ENCODE measurements at regions not wholly inside any gene's neighbourhood (a gene's known extent, or its start where the extent isn't known, plus 50 kb on each side); places are given as distances from the start of the nearest gene placed in this dataset.

DNA sequence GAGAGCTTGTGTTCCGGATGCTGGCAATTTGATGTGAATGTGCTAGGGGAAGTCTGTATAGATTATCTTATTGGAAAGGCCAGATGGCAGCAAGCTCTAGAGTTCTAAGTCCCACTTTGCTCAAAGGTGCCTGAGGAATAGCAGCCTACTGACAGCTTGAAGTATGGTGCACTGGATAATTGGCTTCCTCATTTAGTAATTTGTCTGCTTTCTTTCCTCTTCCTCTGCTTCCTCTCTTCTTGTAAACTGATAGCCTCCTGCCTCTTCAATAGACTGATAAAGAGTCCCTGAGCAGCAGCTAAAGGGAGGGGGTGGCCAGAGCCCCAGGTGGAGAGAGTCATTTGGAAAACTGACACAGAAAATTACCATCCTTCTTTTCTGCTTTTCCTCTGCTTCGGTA lies 177.3 kb downstream of the FGF1 start:
- DNase-seq (ENCODE audit: low read depth in 2 of 2), result no peak

DNA sequence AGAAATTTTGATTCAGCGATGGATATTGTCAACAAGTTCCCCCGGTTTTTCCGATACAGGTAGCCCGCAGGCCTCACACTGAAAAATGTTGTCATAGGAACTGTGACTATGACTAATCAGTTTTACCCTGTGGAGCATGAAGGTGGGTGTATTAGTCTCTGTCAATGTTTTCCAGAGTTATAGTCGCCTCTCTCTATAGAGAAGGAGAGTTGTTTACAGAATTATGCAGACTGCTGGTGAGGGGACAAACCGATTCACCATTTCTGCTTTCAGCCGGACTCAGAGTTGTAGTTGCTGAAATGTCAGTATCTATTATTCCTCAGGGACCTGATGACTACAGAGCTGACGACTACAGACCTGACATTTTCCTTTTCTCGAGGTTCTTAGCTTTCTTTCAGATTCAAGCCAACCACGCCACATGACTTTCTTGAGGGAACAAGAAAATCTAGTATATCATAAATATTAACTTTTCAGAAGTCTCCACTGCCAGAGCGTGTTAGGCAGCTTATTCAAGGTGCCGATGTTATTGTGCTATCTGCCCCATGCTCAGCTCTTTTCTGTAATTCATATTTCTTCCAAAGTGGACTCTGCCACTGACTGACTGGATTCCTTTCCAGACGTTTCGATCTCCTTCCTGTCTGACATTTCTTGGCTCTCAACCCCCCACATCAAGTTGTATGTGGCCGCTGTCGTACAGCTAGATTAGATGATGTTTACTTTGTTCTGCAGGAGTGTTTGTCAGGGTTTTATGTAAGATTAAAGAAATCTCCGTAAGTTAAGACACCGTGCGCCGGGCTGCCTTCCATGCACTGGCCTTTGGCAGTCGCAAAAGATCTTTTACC lies 178.1 kb downstream of the FGF1 start:
- no peak for DNase-seq (ENCODE audit: low read depth in 2 of 2)

DNA sequence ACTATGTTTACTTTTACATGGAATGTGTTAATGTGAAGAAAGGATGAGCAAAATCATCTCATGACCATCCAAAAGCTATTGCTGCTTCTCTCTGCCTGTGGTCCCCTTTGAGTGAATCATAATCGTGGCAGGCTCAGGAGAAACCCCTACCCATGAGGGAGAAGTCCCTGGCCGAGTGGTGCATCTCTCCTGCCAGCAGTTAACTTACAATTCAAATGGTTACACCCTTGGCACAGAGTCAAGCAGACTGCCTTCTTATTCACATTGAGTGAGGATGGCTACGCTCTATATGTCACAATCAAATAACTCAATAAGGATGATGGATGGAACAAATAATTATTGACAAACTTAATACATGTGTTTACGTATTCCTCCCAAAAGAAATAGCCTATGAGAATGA lies 179.1 kb downstream of the FGF1 start:
- no peak for DNase-seq (ENCODE audit: low read depth in 2 of 2)

DNA sequence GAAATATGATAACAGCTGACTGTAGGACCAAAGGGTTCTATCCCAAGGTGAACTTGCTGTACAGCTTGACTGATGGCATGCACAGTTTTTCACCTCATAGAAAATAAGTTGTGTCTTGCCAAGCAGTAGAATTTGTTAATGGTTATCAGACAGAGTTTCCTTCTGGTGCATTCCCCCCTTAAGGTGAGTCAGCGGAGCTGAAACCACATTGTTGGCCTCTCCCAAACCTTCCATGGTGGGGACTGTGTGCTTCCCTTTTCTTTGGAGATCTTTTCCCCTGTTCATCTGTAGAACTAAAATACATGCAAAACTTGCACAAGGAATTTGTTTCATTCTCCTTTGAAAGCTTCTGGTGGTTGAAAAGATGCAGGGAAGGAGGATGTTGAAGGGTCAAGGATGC lies 179.8 kb downstream of the FGF1 start:
- DNase-seq (ENCODE audit: low read depth in 2 of 2), result no peak

DNA sequence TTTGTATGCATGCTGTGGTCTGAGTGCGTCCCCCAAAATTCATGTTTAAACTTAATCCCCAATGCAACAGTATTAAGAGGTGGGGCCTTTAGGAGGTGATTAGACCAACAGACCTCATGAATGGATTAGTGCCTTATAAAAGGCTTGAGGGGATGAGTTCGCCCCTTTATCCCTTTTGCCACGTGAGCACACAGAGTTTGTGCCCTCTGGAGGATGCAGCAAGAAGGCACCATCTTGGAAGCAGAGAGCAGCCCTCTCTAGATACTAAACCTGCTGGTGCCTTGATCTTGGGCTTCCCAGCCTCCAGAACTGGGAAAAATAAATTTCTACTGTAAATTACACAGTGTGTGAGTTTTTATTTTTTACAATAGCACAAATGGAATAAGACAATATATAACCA lies 177.1 kb upstream of the SPRY4 start:
- DNase-seq (ENCODE audit: low read depth in 2 of 2), result no peak

DNA sequence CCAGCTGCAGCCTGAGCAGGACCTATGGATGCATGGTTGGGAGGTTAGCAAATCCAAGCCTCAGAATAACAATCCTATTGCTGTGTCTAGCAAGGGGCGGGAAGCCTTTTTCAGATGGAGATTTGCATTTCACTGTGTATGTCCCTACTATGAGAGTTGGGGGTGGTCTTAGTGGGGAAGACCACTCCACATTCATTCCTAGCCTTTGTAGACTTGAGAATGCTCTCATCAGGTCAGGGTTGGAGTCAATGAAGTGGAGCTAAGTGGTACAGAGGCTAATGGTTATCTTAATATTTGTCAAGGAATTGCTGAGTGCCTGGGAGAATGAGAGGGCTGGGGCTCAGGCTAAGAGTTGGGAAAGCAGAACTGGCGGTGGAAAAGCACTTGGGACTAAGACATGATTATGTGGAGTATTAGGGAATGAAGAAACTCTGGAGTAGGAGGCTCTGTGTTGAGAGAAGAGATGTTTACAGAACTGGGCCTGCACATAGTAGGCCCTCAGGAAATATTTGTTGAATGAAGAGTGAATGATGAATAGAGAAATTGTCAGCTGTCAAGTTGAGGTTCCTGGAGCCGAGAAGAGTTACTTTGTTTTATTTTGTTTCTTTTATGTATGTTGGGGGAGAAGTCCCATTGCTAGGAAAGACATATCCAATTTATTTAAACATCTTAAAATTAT lies 175.5 kb upstream of the SPRY4 start:
- no peak for DNase-seq (ENCODE audit: low read depth in 2 of 2)

DNA sequence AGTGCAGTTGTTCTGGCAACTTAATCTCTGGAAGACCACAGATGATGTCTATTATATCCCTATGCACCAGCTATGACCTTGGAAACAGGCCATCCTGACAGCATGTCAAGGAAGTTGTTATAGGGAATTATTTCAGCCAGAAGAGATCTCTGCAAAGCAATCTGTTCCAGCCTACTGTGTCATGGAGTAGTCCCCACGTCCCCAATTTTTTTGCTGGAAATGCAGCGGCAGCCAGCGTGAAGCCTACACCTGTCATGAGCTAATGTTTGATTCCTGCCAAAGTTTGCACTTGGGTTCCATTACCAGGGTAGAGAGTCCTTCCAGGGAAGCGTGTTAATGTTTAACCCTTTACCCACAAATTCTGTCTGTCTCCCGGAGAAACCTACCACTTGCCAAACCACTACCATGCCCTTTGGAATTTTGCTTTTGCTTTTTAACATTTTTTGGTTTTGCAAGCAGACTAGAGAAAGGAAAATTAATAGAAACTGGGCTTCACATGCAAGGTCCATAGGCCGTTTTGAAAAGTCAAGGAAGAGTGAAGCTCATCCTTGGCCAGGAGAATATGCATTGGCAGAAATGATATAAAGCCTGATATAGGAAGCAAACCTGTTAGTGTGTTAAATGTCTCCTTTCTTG lies 174.9 kb upstream of the SPRY4 start:
- no peak for DNase-seq (ENCODE audit: low read depth in 2 of 2)

DNA sequence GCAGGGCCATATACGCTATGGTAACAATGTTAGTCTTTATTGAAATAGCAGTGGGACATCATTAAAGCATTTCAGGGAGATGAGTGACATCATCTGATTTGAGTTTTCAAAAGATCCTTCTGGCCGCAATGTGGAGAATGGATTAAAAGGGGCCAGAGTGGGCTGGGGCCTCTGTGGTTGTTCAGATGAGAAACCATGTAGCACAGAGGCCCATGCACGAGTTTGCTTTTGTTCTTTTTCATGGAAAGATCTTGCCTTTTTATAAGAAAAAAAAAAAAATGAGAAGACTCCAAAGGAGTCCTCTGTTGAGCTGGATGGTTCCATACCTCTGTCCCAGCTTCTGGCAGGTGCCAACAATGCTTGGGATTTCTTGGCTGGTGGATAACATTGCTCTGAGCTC lies 173.5 kb upstream of the SPRY4 start:
- no peak for DNase-seq (ENCODE audit: low read depth in 2 of 2)

DNA sequence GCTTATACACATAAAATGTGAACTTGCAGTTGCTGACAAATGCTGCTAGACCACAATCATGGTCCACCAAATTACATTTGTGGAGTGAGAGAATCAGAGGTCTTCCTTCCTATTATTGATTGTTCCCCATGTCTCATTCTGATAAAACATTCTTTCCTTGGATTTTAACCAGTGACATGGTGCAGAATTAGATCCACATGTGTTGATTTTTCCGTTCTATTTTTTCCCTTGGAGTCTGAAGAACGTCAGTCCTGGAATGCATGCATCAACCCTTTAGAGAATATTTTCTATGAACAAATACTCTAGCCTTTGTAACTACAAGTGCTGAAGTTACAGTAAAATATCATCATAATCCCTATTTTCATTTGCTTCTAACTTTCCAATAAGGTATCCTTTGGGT lies 170.7 kb upstream of the SPRY4 start:
- DNase-seq (ENCODE audit: low read depth in 2 of 2), result no peak

DNA sequence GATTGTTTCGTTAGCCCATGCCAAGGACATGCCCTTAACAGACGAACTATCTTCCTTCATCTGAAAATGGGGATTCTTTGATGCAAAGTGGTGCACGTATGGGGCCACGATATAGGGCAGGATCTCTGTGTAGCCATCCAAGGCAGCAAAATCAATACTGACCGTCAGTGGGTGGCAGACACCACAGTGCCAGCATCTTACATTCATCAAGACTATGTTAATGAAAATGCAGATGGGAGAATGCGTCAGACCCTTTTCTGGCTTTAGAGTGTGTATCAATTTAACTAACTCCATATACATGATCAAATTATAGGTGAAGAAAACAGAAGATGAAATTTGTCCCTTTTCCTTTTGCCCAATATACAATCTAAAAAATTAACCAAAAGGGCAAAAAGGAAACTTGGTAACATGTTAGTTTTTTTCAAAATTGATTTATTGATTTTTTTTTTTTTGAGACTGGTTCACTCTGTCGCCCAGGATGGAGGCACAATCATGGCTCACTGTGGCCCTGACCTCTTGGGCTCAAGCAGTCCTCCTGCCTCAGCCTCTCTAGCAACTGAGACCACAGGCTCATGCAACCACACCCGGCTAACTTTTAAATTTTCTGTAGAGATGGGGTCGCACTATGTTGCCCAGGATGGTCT lies 169.2 kb upstream of the SPRY4 start:
- DNase-seq (ENCODE audit: low read depth in 2 of 2), result no peak

DNA sequence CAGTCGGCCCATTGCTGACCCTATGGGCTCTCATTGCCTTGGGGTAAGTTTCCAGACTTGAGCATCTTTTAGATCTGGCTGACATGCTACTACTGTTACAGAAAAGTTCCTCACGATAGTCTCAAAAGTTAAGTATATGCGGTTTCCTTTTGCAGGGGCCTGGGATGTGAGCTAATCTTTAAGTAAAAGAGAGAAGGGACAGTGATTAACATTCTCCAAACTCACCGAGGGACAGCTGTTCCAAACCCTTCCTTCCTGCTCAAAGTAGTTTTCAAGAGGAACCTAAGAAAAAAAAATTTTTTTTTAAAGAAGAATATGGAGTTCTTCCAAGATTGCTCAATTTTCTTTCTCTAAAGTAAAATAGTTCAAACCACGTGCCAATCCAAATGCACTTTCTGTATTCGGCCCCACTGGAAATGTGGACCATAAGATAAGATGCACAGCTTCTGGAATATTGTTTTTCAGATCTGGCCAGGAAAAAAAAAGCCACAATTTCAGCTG lies 168.0 kb upstream of the SPRY4 start:
- DNase-seq (ENCODE audit: low read depth in 2 of 2), result no peak

DNA sequence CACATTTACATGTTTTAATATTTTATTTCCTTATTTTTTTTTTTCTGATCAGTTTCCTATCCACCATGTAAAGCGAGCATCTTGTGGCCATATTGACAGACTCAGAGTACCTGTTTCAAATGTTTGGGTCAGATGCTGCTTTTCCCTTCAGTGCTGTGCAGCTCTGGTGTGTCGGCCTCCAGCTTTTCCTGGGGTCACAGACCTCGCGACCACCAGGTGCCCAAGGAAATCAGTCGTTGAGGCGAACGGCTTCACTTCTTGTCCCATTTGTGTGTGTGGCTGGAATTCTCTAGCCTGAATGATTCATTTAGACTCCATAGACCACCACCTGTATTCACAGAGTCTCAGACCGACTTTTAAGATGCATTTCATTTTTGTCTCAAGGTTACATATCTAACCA lies 166.9 kb upstream of the SPRY4 start:
- no peak for DNase-seq (ENCODE audit: low read depth in 2 of 2)

DNA sequence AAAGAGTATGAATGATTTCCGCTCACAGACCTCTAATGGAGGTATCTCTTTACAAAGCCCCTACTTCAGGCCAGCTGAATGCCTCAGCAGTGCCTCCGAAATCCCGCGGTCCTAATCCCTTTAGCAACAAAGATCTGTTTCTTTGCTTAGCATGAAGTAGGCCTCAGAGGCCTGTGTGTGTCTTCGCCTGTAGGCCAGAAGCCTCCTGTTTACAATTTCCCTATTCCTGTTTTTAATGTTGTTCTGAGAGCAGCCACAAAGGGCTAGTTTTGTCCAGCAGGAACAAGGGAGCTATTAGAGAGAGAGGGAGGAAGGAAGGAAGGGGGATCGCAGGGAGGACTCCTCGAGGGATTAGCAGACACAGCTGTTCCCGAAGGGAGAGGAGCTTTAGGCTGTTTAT lies 166.4 kb upstream of the SPRY4 start:
- DNase-seq (ENCODE audit: low read depth in 2 of 2), result no peak

DNA sequence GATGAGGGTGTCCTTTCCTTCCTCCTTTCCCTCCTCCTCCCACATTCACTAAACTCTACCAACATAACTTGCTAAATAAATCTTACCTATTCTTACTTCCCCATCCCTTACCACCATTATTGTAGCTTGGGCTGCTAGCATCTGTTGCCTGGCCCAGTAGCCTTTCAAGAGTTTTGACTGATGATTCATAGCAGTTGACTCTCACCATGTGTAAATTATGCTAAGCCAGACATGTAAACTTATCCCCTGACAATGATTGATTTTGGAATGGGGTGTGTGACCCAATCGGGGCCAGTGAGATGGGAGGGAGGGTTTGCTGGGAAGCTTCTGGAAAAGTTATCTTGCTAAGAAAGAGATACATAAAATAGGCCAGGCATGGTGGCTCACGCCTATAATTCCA lies 161.8 kb upstream of the SPRY4 start:
- DNase-seq (ENCODE audit: low read depth in 2 of 2), result no peak

DNA sequence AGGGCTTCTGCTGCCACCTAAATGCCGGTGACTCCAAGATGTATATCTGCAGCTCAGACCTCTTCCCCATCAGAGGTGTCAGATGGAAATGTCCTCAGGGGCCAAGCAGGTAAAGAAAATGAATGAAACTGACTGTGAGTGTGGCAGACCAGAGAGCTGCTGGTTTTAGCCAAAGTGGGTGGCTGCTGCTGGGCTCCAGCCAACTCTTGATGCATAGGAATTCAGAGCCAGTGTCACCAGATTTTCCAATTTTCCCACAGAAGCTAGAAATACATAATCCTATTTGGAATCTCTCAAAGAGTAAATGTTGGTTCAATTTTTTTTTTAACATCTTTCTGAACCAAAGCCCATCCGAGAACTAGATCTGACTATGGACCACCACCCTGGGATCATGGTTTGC lies 161.2 kb upstream of the SPRY4 start:
- DNase-seq (ENCODE audit: low read depth in 2 of 2), result no peak

DNA sequence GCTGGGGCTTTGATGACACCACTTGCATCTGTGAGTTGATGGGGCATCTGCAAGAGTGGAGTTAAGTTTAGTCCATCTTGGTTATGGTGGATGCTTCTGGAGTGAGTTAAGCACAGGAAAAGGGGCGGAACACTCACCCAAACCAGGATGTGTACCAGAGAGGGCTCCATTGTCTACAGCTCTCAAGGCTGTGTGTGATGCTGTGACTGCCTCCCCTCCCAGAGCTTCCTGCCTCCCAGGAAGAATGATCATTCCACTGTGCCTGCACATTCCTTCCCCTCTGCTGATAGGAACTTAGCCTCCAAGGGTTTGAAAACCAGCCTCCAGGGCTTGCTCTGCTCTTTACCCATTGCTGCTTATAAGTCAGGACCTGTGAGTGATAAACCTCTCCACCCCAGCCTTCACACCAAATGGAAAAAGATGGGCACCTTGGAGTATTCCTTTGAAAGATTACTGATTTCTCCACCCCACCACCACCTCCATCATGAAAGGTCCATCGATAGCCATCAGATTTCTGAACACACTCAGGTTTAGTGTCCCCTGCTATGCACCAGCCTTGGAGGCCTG lies 160.1 kb upstream of the SPRY4 start:
- no peak for DNase-seq (ENCODE audit: low read depth in 2 of 2)

DNA sequence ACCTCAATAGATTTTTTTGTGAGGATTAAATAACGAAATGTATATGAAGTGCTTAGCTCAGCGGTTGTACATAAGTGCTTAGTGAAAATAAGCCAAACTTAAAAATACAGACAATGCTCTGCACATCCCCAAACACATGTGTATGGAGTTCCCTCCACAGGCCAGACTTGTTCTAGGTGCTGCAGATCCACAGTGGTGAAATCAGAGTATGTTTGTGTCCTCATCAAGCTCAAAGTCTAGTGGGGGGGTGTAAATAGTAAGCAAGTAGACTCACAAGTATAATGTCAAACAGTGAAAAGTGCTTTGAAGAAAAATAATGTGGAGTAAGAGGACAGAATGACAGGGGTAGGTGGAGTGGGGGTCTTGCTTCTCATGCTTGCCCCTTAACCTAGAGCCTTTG lies 157.4 kb upstream of the SPRY4 start:
- no peak for DNase-seq (ENCODE audit: low read depth in 2 of 2)

DNA sequence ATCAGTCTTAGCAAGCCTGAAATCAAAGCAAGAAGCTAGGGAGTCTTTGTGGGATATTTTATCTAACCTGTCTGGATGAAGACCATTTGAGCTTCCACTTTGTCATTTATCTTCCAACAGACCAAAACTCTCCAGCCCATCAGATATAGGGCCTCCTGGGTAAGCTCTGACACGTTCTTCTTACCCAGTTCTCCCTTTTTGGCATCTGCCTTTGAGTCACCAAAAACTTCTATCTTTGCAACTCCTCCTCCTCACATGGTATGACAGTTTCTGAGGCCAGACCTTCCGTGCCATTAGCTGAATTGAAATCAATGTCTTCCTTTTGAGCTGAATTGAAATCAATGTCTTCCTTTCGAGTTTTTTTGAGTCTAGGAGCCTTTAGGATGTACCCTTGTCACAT lies 156.6 kb upstream of the SPRY4 start:
- no peak for DNase-seq (ENCODE audit: low read depth in 2 of 2)

DNA sequence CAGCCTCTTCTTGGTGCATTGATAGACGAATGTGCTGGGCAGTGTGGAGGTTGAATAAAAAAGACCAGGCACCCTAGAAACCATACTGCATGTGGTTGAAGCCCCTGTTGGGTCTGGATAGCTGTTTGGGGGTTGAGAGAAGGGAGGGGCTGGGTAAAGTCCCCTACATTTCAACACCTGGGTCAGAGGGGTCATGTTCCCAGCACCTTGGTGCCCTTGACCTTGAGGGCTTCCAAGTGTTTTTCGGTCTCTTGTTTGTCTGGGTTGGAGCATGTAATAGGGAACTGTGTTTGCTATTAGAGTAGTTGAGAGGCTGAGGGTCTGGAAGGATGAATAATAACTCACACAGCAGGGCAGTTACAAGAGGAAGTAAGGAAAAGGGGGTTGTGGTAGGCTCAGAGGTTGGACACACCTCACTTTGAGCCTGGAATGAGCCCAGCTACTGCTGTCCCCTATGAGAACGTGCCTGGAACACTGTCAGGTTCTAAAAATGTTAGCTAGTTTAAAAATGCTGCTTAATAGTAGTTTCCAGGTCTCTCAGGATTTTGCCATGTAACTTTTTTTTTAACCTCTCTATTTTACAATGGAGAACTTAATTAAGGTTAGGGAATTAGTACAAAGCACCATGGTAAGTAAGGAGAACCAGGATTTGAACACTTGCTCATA lies 155.2 kb upstream of the SPRY4 start:
- no peak for DNase-seq (ENCODE audit: low read depth in 2 of 2)

DNA sequence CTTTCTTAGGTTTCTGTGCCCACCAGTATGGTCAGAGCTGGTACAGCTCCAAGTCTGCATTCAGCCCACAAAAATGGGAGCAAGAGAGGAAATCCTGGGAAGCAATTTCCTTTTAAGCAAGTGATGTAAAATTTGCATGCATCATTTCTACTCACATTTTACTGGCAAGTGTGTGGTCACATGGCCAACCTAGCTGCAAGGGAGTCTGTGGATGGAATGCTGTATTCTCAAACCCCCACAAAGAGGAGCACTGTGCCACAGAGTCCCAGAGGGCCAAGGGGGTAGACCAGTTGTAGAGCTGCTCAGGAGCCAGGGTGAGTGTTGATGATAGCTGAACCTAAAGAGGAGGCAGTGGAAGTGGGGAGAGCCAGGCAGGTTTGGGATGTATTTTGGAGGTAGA lies 154.3 kb upstream of the SPRY4 start:
- no peak for DNase-seq (ENCODE audit: low read depth in 2 of 2)

DNA sequence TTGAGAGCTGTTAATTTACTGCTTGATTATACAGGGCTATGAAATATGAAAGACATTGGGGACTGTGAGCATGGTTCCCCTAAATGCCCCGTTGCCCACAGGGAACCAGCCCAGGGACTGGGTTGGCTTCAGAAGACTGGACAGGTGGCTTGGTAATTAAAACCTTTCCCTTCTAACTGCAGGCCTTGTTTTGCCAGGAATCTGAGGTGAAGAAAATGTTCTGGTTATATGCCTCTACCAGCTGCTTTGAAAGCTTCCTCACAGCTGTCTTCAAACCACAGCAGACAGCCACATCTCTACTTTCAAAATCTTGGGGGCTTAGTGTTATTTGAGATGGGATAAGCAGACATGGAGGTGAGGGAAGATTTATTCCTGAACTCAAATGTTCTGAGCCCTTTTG lies 153.3 kb upstream of the SPRY4 start:
- no peak for DNase-seq (ENCODE audit: low read depth in 2 of 2)

DNA sequence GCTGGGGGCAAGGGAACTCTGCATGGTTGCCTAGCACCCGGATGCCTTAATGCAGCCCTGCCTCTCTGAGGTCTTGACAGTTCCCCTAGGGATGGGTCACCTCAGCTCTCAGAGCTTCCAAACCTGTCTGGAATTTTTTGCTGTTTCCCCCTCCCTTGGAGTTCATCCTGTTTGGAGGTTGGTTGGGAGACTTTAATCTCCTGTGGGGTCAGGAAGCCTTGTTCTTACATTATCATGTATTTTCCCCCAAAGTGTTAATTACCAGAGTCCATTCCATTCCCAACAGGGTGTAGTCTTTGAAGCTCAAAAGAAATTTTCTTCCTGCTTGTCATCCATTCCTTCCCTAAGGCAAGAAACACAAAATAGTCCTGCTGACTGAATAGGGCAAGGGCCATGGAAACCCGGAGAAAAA lies 150.3 kb upstream of the SPRY4 start:
- no peak for DNase-seq (ENCODE audit: low read depth in 2 of 2)

Data from stimulated activated CD4-positive, alpha-beta T cell treated with anti-CD3 and anti-CD28 coated beads, Interleukin-12 subunit alpha, Interleukin-12 subunit beta, amount 100 ng/mL, for 24 hours (primary cell).